GM12878 (cell line): ENCODE measurements at regions not wholly inside any gene's neighbourhood (a gene's known extent, or its start where the extent isn't known, plus 50 kb on each side); places are given as distances from the start of the nearest gene placed in this dataset.
"Not testable (repeated sequence)": the region's sequence is repeated elsewhere in the genome, so short reads cannot be mapped to it uniquely, and the experiment has no call there.

Experiments
- GABPA ChIP-seq: IDR thresholded peaks from 2 replicates; pipeline ENCODE4 v1.6.1; 2014; ENCODE audit warnings: antibody characterized with exemption, low read depth, mild to moderate bottlenecking, inconsistent platforms
- MTA2 ChIP-seq: fragments of 450-650 bp; IDR thresholded peaks from 2 replicates; pipeline ENCODE4 v1.6.1; 2016; ENCODE audit warnings: low read depth, mild to moderate bottlenecking, moderate library complexity
- POLR2AphosphoS5 ChIP-seq: IDR thresholded peaks from 2 replicates; pipeline ENCODE4 v1.6.1; 2011; ENCODE audit warnings: mild to moderate bottlenecking, low read length, inconsistent platforms
- TF ChIP-seq, protein P1 (sequence below): IDR thresholded peaks from 2 replicates; pipeline ENCODE4 v1.6.1; 2012; ENCODE audit warnings: low read depth, low read length, improper control_type of control experiment
- TF ChIP-seq, protein P2 (sequence below), 3 experiments: IDR thresholded peaks in 2 of 3; conservative IDR thresholded peaks in 1 of 3; 2 replicates each; pipeline ENCODE4 v1.5.1; 2011; ENCODE audit warnings: low read depth in 3 of 3, low read length in 3 of 3, mild to moderate bottlenecking in 3 of 3, control low read depth in 2 of 3, moderate library complexity in 2 of 3, inconsistent platforms in 1 of 3, mixed read lengths in 1 of 3; ENCODE audit not compliant: control insufficient read depth in 2 of 3, insufficient read depth in 1 of 3; ENCODE audit errors: extremely low read depth in 1 of 3

DNA sequence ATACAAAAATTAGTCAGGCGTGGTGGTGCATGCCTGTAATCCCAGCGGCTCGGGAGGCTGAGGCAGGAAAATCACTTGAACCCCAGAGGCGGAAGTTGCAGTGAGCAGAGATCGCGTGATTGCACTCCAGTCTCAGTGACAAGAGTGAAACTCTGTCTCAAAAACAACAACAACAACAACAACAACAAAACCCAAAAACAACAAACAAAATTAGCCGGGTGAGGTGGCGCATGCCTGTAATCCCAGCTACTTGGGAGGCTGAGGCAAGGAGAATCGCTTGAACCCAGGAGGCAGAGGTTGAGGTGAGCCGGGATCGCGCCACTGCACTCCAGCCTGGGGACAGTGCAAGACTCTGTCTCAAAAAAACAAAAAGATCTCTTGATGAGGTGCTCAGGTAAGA lies 120.5 kb upstream of the SALL4 start:
- not testable (repeated sequence) for TF ChIP-seq POLR2AphosphoS5, MTA2, GABPA
- TF ChIP-seq, protein P1, sequence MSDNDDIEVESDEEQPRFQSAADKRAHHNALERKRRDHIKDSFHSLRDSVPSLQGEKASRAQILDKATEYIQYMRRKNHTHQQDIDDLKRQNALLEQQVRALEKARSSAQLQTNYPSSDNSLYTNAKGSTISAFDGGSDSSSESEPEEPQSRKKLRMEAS = not testable (repeated sequence)
- TF ChIP-seq, protein P2, sequence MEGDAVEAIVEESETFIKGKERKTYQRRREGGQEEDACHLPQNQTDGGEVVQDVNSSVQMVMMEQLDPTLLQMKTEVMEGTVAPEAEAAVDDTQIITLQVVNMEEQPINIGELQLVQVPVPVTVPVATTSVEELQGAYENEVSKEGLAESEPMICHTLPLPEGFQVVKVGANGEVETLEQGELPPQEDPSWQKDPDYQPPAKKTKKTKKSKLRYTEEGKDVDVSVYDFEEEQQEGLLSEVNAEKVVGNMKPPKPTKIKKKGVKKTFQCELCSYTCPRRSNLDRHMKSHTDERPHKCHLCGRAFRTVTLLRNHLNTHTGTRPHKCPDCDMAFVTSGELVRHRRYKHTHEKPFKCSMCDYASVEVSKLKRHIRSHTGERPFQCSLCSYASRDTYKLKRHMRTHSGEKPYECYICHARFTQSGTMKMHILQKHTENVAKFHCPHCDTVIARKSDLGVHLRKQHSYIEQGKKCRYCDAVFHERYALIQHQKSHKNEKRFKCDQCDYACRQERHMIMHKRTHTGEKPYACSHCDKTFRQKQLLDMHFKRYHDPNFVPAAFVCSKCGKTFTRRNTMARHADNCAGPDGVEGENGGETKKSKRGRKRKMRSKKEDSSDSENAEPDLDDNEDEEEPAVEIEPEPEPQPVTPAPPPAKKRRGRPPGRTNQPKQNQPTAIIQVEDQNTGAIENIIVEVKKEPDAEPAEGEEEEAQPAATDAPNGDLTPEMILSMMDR (IDR thresholded peaks at IDR 0.05 in 2 of 3, conservative IDR thresholded peaks at IDR 0.05 in 1 of 3; ENCODE audit: control insufficient read depth in 2 of 3, extremely low read depth in 1 of 3, insufficient read depth in 1 of 3, low read depth in 3 of 3, low read length in 3 of 3) = not testable (repeated sequence)
